HEK293 (cell line): ENCODE measurements at regions not wholly inside any gene's neighbourhood (a gene's known extent, or its start where the extent isn't known, plus 50 kb on each side); places are given as distances from the start of the nearest gene placed in this dataset.

Experiments
- CTCF ChIP-seq: fragments of 450-650 bp; formaldehyde crosslinking; IDR thresholded peaks from 2 replicates; pipeline ENCODE4 v1.5.1; 2016; ENCODE audit warnings: missing biosample characterization, missing genetic modification characterization
- PRDM1 ChIP-seq: fragments of 450-650 bp; formaldehyde crosslinking; IDR thresholded peaks from 2 replicates; pipeline ENCODE4; 2016; ENCODE audit warnings: missing biosample characterization, missing genetic modification characterization
- TRIM28 ChIP-seq: IDR thresholded peaks from 2 replicates; pipeline ENCODE4 v1.6.1; 2011; ENCODE audit warnings: low read length, control low read depth, borderline replicate concordance
- YY1 ChIP-seq: fragments of 450-650 bp; formaldehyde crosslinking; IDR thresholded peaks from 2 replicates; pipeline ENCODE4 v1.5.1; 2018; ENCODE audit warnings: missing biosample characterization, missing genetic modification characterization
- ZNF121 ChIP-seq: fragments of 450-650 bp; formaldehyde crosslinking; IDR thresholded peaks from 2 replicates; pipeline ENCODE4 v1.5.1; 2016; ENCODE audit warnings: missing biosample characterization, missing genetic modification characterization
- ZNF140 ChIP-seq: fragments of 450-650 bp; formaldehyde crosslinking; IDR thresholded peaks from 2 replicates; pipeline ENCODE4 v1.5.1; 2016; ENCODE audit warnings: missing biosample characterization, missing genetic modification characterization
- ZNF398 ChIP-seq: fragments of 450-650 bp; formaldehyde crosslinking; IDR thresholded peaks from 2 replicates; pipeline ENCODE4 v1.5.1; 2017; ENCODE audit warnings: missing biosample characterization, missing genetic modification characterization
- ZNF501 ChIP-seq: fragments of 450-650 bp; formaldehyde crosslinking; IDR thresholded peaks from 2 replicates; pipeline ENCODE4 v1.5.1; 2016; ENCODE audit warnings: missing biosample characterization, missing genetic modification characterization
- ZNF621 ChIP-seq: fragments of 450-650 bp; formaldehyde crosslinking; IDR thresholded peaks from 2 replicates; pipeline ENCODE4 v1.5.1; 2017; ENCODE audit warnings: missing biosample characterization, missing genetic modification characterization
- ZNF639 ChIP-seq: fragments of 450-650 bp; formaldehyde crosslinking; IDR thresholded peaks from 2 replicates; pipeline ENCODE4 v1.5.1; 2016; ENCODE audit warnings: missing biosample characterization, missing genetic modification characterization
- ZNF664 ChIP-seq: fragments of 450-650 bp; formaldehyde crosslinking; IDR thresholded peaks from 2 replicates; pipeline ENCODE4 v1.5.1; 2016; ENCODE audit warnings: missing biosample characterization, missing genetic modification characterization
- ZNF792 ChIP-seq: fragments of 450-650 bp; formaldehyde crosslinking; IDR thresholded peaks from 2 replicates; pipeline ENCODE4 v1.5.1; 2016; ENCODE audit warnings: missing biosample characterization, missing genetic modification characterization

DNA sequence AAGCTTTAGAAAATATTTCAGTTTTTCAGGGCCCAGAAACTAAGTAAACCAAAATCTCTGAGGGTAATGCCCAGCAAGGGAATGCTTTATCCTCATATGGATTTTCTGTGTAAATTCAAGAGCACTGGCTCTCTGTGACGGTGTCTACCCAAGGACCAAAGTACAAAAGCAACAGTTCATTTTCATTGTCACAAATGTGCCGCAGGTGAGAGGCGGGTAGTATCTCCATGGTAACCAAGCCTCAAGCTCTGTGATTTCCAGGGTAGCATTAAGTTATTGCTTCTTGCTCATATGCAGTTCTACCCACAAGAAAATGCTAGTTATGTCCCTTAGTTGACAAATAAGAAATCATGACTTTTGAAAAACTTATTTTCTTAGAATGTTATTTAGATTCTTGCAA, 164.3 kb downstream of the MTRR start:
- TF ChIP-seq TRIM28 (no peak), ZNF639 (tag by site-specific recombination) (no peak), ZNF621 (tag by site-specific recombination) (no peak), CTCF (no peak), PRDM1 (tag by site-specific recombination) (no peak), ZNF664 (tag by site-specific recombination) (no peak), ZNF121 (tag by site-specific recombination) (no peak), ZNF398 (tag by site-specific recombination) (no peak), YY1 (tag by site-specific recombination) (no peak), ZNF501 (tag by site-specific recombination) (no peak), ZNF792 (tag by site-specific recombination) (no peak), ZNF140 (tag by site-specific recombination) (no peak)
